AML-193 (cell line): ENCODE measurements at regions not wholly inside any gene's neighbourhood (a gene's known extent, or its start where the extent isn't known, plus 50 kb on each side); places are given as distances from the start of the nearest gene placed in this dataset.

Experiments
- DNase-seq, 2 experiments: peaks; one replicate each; lab custom pipeline; 2025; lab: John Stamatoyannopoulos, UW

DNA sequence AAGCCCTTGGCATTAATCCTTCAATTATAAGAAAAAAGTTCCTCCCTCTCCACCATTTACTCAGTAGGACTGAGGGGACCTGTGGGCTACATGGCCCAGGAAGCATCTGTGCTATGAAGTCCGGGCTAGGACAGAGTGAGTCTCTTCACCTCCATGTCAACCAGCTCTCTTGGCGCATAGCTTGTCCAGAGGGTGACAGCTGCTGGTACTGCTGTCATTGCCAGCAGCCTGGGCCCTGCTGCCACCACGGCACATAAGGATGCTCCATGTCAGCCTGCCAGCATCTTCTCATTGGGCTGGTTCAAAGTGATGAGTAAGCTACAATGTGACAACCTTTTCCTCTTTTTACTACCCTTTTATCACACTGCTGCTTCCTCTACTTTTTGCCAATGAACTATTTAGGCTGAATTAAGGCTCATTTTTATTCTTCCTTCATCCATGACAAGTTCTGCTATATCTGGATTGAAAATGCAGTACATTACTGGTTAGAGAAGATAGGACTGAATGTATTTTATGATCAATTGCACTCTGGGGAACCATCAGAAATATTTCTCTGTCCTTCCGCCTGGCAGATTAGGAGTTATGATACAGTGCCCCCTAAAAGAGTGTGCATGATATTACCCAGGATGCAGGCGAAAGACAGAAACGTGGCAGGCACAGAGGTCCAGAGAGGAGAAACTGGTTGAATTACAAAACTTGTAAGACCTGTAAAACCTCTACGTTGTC, 258.9 kb upstream of the TNP1 start:
- no peak for DNase-seq

DNA sequence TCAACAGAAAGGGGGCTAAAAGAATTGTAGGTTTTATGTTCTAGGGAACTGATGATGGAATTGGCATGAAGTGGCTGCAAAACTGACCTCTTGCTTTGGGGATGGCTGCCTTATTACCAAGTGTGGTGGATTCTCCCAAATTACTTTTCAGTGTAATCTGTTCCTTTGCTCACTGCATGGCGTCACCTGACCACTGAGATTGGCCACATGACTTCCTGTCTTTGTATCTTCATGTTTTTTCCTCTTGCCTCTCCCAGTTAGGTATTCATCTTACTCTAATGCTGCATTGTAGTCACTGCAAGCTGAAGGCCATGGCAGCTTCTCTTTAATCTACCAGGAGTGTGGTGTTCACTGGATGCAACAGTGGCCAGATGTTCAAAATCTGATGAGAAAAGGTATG, 257.7 kb upstream of the TNP1 start:
- DNase-seq = no peak

DNA sequence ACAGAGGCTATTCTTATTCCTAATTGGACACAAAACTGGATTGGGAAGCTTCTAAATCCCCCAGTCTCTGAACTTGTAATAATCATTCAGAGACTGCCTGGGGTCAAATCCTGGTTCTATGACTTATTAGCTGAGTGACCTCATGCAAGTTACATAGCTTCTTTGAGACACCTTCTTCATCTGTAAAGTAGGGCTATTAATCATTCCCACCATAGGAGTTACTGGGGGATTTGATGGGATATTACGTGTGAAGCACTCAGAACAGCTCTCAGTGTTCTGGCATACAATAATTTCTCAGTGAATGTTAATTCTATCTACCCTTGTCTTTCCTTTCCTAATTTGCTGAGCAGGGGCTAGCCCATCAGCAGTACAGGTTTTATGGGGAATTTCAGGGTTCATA, 256.7 kb upstream of the TNP1 start:
- no peak for DNase-seq

DNA sequence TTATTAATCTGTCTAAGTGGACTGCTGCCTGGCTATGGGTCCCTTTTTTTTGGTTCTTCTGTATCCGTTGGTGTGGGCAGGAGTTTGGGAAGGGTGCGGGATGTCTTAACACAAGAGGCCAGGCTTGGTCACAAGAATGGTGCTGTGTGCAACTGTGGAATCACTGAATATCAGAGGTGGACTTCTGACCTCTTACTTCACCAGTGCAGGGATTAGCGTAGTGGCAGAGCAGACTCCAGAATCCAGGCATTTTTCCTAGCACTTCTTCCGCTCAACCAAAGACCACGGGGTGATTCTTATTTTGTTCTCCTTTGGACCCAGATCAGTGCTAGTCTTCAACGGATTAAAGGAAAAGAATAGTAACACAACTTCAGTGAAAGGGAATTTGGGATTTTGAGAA, 254.3 kb upstream of the TNP1 start:
- DNase-seq = no peak

DNA sequence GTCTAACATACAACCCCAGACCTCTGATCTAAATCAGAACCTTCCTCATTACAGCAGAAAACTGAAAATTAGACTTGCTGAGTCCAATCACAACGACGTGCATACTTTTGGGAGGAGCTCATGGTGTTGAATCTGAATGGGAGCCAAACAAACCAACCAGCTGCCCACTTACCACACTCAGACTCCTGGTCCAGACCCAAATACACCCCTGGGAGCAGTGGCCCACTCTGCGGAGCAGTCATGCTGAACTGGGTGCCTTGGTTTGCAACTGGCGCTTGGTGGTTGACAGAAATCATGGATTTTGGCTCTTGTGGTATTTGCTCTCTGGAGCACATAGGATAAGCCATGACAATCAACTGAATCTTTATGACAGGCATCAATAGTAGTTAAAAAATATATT, 253.6 kb upstream of the TNP1 start:
- DNase-seq = no peak

DNA sequence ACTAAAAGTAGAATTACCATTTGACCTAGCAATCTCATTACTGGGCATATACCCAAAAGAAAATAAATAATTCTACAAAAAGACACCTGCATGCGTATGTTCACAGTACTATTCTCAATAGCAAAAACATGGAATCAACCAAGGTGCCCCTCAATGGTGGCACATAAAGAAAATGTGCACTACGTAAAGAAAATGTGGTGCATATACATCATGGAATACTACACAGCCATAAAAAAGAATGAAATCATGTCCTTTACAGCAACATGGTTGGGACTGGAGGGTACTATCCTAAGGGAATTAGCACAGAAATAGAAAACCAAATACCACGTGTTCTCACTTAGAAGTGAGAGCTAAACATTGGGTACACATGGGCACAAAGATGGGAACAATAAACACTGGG, 250.7 kb upstream of the TNP1 start:
- DNase-seq = no peak

DNA sequence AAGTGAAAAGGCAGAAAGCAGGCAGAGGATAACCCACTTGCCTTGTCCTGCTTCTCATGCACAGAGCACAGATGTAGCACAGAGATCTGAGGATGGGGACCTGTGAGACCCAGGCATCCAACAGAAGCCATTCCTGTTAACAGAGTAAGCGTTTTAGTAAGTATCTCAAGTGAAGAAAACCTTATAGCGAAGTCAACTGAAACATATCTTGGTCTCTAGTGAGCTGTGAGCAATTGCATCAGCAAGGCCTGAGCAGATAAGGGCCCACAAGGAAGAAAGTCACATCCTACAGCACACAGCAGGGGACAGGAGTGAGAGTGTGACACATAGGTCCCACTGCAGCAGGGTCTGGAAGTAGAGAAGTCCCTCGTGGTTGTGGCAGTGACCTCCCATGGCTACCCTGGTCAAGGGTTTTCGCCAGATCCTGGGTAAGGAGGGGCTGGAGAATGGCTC, 248.7 kb upstream of the TNP1 start:
- DNase-seq = no peak

DNA sequence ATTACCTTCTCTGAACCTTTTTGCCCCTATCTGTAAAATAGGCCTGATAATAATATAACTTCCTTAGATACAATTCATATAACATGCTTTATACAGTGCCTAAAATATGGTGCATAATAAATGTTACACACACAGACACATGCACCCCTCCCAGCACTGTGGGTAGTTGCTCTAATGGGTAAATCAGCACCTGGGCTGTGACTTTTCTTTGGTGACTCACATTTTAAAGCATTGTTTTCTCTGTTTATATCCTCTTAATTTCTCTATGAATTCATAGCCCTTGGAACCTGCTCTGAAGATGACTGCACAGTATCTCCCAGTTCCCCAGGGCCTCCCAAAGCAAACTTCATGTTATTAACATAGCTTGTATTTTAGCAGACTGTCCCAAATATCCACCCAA, 248.2 kb upstream of the TNP1 start:
- DNase-seq = no peak

DNA sequence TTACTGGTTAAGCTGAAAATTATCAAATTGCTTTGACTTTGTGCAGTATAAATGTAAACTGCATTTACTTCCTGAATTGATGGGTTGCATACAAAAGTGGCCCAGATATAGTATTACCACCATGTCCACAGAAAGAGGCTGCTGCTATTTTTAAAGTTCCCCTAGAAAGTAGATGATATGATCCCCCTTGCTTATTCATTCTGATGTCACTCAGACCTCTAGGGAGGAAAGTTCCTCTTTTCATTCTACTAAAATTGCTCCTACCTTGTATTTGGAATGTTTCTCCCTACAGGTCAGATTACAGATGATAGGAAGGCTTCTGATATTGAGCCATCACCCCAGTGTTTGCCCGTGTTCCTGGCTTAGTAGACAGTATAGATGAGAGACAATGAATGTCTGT, 247.6 kb upstream of the TNP1 start:
- DNase-seq = no peak

DNA sequence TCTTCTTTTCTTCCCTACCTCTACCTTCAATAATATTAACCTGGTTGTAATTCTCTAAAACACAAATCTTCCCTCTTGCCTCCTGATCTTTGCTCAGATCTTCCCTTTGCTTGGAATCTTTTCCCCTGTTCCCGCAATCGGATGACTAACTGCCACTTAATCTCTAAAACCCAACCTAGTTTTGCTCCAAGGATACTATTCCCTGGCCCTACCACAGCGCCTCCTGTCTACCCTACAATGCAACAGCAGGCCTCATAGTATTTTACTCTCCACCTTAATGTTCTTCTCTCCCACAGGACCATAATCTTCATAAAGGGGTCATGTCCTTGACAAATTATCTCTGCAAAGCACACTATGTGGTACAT, 246.8 kb upstream of the TNP1 start:
- no peak for DNase-seq

DNA sequence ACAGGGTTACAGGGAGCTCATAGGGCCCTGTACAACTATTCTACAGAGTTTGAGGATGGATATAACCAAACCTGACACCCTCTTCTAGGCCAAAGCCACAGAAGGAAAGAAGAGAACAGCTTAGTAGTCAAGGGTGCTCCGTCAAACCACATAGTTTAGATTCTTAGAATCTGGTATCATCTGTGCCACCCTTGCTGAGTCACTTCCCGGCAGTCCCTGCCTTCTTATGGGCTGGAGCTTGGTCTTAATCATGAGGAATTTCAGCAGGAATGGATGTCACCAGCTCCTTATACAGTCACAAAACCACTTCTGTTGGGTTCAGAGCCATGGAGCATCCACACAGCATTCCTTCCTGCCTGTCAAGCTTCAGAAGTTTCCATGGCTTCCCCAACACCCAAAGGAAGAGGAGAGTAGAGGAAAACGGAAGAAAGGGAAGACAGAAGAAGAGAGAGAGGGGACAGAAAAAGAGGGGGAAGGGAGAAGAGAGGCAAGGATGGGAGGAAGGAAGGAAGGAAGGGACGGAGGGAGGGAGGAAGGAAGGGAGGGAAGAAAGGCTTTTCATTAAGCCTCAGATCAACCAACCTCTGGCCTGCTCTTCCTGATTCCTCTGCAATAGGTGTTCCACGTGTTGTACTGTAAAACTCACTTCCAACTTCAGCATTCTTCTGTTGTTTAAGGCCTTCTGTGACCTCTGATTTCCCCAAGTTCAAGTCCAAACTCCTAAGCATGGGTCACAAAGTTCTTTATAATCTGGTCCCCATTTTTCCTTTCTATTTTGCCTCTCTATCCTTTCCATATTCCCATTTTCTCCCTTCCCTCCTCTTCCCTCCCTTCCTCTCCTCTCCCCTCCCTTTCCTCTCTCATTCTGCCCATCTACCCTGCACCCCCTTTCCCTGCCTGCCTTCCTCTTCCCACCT, 246.1 kb upstream of the TNP1 start:
- no peak for DNase-seq

DNA sequence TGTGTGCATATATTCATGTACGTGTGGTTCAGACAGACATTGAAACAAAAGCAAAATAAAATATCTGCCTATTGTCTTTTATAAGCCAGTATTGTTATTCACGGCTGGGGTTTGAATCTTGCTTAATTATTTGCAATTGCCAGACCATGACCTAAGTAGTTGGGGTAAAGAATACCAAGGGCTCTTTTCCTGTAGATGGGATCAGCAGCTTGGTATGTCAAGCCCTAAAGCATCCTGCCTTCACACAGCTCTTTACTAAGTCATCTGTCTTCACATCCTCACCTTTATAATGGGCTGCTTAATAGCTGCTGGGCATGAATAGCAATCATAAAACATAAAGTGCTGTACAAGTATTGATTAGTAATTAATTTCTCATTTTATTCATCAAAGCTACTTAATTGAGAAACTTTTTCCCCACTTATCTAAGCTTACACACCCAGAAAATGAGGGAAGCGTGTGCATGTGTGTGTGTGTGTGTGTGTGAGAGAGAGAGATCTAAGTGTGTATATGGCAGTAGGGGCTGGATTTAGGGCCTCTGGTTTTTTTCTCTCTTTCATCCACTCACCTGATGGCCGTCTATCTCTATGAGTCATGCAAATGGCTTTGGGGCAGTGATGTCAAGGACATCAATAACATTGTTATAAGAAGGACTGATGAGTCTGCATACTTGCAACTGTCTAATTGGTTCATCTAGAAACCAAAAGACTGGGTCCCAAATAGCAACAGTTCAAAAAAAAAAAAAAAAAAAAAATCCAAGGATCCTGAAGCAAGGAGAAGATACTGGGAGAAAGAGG, 244.1 kb upstream of the TNP1 start:
- DNase-seq = no peak

DNA sequence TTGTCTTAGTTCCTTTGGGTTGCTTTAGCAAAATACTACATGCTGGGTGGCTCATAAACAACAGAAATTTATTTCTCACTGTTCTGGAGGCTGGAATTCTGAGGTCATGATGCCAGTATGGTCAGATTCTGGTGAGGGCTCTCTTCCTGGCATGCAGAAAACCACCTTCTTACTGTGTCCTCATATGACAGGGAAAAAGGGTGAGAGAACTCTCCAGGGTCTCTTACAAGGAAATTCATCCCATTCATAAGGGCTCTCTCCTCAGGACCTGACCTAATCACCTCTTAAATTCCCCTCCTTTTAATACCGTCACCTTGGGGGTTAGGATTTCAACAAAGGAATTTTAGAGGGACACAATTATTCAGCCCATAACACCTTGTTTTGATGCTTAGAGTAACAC, 243.1 kb upstream of the TNP1 start:
- no peak for DNase-seq

DNA sequence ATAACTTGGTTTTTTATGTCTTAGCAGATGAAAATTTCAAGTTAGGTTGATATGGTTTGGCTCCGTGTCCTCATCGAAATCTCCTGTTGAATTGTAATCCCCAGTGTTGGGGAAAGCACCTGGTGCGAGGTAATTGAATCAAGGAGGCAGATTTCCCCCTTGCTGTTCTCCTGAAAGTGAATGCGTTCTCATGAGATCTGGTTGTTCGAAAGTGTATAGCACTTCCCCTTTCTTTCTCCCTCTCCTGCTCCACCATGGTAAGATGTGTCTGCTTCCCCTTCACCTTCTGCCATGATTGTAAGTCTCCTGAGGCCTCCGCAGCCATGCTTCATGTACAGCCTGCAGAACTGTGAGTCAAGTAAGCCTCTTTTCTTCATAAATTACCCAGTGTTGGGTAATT, 242.1 kb upstream of the TNP1 start:
- no peak for DNase-seq

DNA sequence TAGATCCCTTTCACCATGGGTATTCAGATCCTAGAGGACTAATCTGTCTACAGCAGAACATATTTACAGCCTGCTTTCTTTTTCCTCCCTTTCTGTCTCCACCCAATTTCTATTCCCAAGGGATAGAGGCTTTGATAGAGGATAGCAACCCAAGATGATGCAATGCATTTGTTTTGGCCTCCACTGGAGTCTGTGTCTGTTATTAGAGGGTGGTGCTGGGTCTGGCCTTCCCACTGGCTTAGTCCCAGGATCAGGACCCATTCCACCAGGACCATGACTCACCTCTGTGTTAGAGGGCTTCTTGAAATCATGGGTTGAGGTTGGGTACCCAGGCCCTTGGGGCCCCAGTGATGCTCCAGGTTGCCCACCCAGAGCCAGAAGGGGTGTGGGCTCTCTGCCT, 239.7 kb upstream of the TNP1 start:
- DNase-seq = no peak

DNA sequence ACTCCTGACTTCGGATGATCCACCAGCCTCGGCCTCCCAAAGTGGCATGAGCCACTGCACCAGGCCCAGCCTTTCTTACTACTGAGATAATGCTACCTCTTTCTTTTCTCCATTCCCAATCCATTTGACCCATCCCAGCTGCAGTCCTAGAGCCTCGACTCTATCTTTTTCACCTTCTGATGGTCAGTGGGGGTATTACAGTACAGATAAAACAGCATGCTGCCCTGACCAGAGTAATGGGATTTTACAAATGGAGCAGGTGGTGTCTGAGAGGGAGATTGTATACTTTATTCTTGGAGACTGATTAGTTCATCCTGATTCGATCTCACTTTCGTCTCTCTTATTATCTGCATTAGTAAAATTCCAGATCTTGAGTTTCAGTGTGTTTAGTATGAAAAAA, 238.6 kb upstream of the TNP1 start:
- DNase-seq = no peak

DNA sequence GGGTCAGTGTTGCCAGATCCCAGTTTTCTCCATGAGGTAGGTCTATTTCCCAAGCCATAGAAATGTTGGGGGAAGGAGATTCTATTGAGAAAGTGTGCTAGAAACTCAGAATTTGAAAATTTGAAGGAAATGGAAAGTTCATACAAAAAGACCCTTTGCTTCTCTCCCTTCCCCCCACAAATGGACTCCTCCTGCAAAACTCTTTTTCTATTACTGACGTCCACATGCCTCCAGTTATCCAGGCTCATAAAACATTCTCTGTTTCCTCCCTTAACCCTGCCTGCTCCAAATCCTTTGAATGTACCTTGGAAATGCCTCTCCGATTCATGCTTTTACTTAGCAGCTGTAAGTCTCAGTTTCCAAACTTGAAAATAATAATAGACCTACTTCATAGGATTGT, 237.5 kb upstream of the TNP1 start:
- no peak for DNase-seq

DNA sequence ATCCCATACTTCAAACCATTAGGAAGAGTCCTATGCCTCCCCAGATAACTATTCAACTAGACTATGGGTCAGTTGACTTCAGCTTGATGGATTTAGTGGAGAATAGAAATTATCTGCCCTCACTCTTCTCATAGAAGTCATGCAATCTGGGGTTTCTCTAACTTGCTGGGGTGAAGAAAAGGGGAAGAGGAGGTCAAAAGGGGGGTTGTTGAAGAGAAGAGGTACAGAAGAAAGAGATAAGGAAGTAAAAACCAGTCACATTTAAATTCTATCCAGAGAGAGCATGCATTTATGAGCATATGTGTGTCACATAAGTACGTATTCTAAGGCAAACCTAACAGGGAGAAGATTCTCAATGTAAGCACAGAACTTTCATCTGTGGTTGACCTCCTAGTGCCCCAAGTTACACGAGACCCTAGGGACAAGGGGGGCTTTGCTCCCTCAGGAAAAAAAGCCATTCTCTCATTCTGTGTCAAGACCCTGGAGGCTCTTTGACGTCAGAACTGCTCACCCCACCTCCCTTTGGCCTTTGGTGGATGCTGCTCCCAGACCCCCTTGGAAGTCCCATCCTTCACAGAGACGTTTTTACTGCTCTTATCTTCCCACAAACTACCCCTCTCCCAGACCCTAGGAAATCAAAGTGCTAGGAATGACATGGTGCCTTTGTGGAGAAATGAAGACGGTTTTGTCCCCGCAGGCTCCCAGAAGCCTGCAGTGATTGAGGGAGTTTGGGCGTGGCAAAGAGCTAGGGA, 236.8 kb upstream of the TNP1 start:
- DNase-seq = no peak

DNA sequence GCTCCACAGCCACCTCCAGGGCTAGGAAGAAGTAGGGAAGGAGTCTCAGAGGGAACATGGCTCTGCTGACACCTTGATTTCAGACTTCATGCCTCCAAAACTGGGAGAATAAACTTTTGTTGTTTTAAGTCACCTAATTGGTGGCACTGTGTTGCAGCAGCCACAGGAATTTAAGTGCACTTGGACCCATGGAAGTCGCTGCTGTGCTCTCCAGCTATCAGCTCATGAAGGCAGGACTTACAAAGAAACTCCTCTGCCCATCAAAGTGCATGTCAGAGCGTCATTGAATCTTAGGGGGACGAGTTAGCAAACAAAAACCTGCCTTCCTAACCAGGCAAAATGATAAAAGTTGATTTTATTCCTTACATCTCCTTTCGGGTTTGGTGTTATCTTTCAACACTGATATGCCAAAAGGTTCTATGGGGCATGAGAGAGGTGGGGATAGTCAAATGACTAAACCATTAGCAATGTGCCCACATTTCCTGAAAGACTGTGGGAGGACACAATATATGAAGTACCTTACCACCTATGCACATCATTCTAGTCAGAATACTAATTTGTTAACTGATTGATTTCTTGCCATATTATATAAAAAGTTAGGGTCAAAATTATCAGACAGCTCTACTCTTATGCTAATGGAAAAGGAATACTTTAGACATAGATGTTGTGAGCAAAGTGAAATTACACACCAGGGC, 235.8 kb upstream of the TNP1 start:
- no peak for DNase-seq

DNA sequence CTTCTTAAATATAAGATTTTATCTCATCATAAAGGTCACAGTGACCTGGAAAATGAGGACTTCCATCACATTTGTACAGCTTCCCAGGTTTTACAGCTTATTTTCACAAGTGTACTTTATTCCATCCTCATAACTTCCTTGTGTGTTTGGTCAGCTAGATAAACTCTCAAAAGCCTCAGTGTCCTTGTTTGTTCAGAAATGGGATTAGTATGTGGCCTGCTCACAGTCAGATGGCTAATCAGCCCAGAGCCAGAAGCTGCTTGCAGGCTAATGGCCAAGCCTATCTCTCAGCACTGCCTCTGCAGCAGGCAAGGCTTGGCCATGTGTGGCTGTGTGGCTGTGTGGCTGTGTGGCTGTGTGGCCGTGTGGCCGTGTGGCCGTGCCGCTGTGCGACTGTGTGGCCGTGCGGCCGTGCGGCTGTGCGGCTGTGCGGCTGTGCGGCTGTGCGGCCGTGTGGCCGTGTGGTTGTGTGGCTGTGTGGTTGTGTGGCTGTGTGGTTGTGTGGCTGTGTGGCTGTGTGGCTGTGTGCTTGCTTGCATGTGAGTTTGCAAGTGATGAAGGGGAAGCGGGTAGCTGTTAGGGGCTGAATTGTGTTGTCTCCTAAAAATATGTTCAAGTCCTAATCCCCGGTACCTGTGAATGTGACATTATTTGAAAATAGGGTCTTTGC, 233.0 kb upstream of the TNP1 start:
- no peak for DNase-seq

DNA sequence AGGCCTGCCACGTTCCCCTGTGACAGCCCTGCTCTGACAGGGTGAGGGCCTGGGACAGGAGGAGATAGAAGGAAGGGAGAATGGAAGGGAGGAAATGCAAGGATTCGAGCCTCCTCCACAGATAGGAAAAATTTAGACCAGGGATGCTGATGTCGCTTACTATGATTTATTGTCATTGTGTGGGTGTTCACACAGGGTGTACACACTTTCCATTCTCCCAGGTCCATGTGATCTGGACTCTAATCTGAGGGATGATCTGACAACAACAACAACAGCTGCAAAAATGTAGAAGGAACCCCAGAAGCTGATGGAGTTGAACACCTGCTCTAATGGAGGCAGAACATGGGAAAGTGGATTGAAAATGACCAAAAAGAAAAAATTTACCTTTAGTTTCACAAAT, 231.7 kb upstream of the TNP1 start:
- DNase-seq = no peak
